CD4-positive, alpha-beta T cell treated with Interleukin-10 for 1 hour (primary cell): ENCODE measurements at regions not wholly inside any gene's neighbourhood (a gene's known extent, or its start where the extent isn't known, plus 50 kb on each side); places are given as distances from the start of the nearest gene placed in this dataset.
A peak's percentile ranks its signal among the peaks of the same experiment; 100 is the strongest.

ENCODE experiments used
- DNase-seq: peaks from one replicate; pipeline ENCODE4 v3.0.0-alpha.2; 2020

- DNase-seq = no peak
Measured at GRCh38 chr1:25053576-25054250, 123.6 kb upstream of the RUNX3 start.

- no peak for DNase-seq
Measured at GRCh38 chr1:25051906-25052305, 121.8 kb upstream of the RUNX3 start.

- DNase-seq = no peak
Measured at GRCh38 chr1:25051504-25051903, 121.4 kb upstream of the RUNX3 start.

- DNase-seq = no peak
Measured at GRCh38 chr1:25050165-25050564, 120.1 kb upstream of the RUNX3 start.

DNA sequence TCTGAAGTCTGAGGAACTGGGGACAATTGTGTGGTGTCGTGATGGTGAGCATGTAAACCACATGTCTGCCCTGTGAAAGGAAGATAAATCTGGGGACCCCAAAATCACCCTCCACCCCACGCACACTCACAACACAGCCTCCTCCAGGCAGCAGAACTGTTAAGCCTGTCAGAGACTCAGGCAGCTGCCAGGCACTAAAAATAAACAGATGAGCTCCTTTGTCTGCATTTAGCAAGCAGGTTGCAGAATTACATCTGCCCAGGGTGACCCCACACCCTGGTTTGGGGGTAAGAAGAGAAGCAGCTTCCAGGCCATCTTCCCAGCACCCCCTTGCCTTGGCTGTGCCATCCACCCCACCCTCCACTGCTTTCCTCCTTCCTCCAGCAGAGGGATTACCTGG, 119.1 kb upstream of the RUNX3 start:
- DNase-seq = no peak

DNA sequence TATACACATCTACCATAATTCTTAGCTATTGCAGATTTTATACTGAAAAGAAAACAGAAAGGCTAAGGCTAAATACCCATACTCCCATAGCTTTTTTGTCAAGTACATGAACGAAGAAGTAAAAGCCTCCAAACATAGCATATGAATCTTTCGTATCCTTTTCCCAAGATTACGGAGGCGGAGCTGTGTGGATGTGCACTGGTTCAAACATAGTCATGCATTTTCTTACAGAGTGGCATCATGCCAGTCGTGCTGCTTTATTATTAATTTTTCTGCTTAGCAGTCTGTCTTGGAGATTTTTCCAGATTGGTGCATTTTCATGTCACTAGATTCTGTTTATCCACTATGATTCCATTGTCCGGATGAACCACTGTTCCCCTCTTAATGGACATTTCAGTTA, 118.7 kb upstream of the RUNX3 start:
- no peak for DNase-seq

DNA sequence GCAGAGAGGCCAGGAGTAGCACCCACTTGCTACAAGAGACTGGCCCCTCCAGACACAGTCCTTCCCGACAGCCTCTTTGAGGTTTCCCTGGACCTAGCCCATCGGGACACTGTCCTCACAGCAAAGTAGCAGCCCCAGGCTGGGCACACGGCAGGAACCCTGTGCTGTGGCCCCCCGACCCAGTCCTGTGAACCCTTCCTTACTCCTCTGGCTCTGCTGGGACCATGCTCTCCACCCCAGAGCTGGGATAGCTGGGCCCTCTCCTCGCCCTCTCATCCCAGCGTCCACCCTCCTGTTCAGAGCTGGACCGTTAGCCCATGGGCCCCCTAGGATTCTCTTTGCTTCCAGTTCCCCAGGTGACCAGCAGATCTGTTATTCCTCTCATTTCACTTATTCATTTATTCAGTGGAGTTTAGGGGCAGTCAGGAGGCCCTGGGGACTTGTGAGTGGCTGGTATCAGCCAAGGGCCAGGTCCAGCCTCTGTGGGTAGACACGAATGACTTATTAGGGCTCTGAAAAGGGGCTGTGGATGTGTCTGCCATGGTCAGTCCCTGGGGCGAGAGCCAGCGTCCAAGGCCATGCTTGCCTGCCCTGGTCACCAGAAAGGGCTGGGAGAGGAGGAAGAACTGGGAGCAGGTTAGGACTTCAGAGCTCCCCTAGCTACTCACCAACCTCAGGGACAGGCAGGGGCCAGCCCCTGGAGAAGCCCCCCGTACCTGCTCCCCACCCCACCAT, 117.6 kb upstream of the RUNX3 start:
- no peak for DNase-seq

GRCh38 chr1:25046194-25046532, 116.1 kb upstream of the RUNX3 start:
- no peak for DNase-seq

- DNase-seq = no peak
Measured at GRCh38 chr1:25045480-25046193, 115.6 kb upstream of the RUNX3 start.

DNA sequence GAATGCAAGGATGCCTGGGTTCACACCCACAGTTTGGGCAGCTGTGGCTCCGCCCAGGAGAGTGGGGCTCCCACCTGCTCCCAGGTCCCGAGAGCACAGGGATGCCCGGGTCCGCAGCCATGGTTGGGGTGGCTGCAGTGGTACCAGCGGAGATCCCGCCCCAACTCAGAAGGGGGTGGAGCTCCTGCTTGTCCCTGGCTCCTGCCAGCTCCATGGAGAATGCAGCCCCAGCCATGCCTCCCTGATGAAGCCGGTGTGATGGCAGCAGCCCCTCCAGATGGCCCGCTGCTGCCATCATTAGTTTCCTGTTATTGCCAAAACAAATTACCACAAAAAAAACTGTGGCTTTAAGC, 113.1 kb upstream of the RUNX3 start:
- no peak for DNase-seq

DNA sequence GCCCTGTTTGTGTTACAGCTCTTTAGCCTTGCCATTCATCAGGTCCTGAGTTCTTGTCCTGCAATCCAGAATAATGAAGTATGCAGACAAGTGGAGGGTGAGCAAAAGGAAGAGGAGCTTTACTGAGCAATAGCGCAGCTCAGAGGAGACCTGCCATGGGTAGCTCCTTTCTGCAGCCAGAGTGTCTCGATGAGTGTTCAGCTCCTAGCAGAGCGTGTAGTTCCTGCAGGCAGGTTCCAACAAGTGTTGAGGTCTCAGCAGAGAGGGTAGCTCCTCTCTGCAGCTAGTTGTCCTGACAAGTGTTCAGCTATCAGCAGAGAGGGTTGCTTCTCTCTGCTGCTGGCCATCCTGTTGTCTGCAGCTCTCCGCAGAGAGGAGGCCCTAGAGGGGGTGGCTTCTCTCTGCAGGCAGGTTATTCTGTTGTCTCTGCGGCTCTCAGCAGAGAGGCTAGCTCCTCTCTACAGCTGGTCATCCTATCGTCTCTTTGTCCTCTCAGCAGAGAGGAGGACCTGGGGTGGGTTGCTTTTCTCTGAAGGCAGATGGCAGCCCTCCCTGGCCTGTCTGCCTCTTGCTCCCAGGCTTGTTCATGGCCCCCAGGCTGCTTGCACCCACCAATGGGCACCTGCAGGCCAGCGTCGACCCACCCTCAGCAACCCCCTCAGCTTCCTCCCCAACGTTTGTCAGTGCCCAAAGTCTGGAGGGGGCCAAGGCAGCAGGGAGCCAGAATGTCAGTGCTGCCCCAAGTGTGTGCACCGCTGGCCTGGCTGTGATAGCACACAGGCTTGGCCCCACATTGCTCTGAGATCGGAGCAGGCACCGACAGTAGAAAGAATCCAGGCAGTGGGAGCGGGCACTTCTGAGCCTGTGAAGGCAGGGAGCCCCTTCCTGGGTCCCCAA, 112.5 kb upstream of the RUNX3 start:
- DNase-seq = no peak

DNA sequence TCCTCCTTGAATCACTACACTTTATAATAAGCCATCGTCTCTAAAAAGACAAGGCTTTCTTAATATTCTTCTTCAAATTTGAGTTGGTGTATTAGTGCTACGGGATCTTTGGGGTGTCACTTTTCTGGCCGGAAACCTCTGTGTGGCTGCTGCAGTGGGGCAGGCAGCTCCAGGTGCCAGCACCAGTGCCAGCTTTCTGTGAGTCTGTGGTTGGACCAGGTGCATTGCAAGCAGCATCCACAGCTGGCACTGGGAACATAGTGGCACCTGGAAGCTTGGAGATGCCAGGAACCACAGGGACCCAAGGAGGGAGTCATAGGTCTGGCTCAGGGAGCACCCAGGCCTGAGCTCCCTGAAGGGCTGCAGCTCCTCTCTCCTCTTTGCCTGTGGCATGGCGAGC, 111.8 kb upstream of the RUNX3 start:
- DNase-seq = no peak

DNA sequence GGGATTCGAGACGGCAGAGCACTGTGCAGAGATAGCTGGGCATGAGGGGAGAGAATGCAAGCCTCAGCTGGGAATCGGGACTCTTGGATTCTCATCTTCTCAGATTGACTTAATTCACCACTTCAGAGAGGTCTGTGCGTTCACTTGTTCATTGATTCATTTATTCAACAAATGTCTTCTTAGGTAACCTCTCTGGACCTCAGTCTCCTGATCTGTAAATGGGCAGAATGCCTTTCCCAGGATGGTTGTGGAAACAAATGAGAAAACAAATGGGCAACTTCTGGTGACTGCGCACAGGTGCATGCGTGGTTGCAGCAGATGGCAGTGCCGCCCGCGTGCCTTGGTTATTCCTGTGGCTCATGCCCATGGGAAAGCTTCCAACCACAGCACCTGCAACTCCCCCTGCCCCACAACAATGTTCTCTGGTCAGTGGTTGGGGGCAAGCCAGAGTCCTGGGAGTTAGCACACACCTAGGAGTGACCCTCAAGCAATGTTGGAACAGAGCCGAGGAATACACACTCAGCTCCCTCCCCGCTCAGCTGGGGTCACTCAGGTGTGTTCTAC, 110.1 kb upstream of the RUNX3 start:
- DNase-seq = no peak

GRCh38 chr1:25039229-25039628, 109.2 kb upstream of the RUNX3 start:
- no peak for DNase-seq

DNA sequence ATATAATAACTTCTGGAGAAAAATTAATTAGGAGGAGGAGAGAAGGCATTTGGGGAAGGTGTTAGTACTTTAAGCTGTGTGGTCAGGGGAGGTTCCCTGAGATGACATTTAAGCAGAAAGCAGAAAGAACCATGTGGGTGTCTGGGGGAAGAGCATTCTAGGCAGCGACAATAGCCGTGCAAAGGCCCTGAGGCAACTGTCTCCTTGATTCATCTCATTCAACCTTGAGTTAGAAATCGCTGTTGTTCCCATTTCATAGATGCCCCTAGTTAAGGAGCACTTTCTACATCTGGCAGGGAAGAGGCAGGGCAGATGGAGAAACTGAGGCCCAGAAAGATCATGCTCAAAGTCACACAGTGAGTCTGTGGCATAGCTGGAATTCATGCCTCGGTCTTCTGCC, 108.6 kb upstream of the RUNX3 start:
- no peak for DNase-seq

DNA sequence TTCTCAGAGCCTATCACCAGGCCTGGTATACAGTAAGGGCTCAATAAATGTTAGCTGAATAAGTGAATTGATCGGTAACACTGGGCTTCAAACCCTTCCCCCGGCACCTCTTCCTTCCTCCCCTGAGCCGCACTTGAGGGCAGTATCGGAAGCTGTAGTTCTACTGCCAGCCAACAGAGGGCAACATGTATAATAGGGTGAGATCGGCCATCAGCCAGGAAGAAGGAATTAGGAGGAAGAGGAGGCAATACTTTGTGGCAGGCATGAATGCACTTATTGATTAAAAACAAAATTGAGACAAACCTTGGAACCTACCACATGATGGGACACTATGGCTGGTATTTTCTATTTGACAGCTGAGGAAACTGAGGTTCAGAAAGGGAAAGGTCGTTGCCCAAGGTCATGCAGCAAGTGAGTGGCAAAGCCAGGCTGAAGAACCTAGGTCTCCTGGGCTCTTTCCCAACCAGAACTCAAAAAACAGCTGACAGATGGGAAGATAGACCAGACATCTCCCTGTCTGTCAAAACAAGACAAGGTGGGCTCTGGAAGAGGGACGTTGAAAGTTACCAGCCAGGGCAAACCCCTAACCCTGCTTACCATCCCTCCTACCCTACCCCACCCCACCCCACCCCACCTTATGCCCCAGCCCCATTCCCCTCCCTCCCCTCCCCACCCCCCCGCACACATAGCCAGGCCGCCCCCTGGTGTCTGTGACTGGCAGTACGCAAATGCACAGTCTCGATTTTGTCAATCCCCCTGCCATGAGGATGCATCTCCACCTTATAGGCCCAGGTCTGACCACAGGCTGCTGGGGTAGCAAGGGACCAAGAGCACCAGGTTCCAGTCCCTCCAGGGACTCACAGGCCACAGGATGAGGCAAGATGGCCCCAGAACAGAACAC, 107.3 kb upstream of the RUNX3 start:
- peak; percentile 81 for DNase-seq

GRCh38 chr1:25036117-25036546, 106.1 kb upstream of the RUNX3 start:
- peak; percentile 50 for DNase-seq

DNA sequence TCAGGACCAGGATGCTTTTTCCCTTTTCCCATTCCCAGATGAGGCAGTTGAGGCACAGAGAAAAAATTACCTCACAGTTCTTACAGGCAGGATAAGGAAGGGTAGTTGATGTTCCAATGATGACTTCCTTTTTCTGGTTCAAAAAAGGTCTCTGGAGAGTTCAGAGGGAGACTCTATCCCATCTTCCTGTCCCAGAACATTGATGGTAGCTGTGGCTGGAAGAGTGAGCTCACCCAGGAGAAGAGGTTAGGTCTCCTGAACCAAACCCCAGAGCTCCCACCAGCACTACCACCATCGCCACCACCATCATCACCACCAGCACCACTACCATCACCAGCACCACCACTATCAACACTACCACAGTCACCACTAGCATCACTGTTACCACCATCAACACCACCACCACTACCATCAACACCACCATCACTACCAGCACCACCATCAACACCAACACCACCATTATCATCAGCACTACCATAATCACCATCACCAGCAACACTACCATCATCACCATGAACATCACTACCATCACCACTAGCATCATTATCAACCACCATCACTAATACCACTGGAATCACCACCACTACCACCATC, 105.5 kb upstream of the RUNX3 start:
- DNase-seq = no peak

DNA sequence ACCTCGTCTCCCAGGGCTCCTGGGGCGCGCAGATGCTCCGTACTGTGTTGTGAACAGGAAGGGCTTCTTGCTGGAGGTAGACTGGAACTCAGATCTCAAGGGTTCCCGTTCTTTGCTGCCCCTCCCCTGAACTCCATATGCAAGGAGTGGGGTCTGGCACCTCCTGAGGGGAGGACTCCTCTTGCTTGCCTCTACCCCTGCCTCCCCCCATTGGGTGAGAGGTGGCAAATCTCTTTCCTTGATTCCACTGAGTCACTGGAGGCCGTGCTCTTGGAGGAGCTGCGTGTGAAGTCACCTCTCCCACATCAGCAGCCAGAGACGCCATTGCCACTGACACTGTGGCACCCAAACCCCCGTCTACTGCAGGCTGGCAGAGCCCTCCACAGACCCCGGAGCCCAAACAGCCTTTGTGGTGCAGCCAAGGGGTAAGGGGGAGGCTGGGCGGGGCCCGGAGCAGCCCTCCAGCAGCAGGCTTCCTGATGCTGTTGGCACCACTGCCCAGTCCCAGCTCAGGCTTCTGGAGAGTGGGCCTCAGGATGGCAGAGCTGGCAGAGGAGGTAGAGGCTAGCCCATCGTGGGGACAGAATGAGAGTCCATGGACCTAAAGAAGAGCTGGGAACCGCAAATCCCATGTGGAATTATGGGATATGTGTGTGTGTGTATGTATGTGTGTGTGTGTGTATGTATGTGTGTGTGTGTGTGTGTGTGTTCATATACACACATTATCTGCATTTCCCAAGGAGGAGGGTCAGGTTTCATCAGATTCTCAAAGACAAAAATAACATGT, 104.9 kb upstream of the RUNX3 start:
- no peak for DNase-seq
